Hypothalamus (tissue), 51 donors: ENCODE measurements at regions not wholly inside any gene's neighbourhood (a gene's known extent, or its start where the extent isn't known, plus 50 kb on each side); places are given as distances from the start of the nearest gene placed in this dataset.
A peak's percentile ranks its signal among the peaks of the same experiment; 100 is the strongest.
"Not testable (repeated sequence)": the region's sequence is repeated elsewhere in the genome, so short reads cannot be mapped to it uniquely, and the experiment has no call there.

Source experiments
- DNase-seq, 51 donors: peaks; one replicate each; lab custom pipeline; 2025; lab: John Stamatoyannopoulos, UW

DNA sequence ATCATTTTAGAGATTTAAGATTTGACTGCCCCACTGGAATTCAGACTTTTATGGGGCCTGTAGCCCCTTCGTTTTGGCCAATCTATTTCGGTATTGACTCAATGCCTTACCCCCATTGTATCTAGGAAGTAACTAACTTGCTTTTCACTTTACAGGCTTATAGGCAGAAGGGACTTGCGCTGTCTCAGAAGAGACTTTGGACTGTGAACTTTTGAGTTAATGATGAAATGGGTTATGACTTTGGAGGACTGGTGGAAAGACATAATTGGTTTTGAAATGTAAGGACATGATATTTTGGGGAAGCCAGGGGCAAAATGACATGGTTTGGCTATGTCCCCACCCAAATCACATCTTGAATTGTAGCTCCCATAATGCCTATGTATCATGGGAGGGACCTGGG lies 463.0 kb upstream of the KLHL1 start:
- DNase-seq = no peak

DNA sequence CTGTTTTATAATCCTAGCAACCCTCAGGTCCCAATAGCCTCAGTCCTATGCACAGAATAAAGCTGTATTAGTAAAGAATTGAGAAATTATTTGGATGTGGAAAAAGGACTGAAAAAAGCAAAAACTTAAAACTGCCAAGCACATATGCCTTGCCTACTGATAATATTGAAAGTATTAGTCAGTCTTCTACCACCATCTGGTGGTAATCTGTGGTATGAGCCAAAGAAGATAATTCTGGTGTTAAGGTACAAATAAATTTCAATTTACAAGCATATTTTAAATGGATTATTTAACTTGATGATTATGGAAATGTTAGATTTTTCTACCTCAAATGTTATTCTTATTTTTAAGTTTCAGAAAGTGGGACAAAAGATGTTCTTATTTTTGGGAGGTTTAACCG lies 460.3 kb upstream of the KLHL1 start:
- peak in 2 of 51 donors; percentile 2 to 21 for DNase-seq

- DNase-seq = no peak
Observed at GRCh38 chr13:70544706-70545105, 436.5 kb upstream of the KLHL1 start.

DNA sequence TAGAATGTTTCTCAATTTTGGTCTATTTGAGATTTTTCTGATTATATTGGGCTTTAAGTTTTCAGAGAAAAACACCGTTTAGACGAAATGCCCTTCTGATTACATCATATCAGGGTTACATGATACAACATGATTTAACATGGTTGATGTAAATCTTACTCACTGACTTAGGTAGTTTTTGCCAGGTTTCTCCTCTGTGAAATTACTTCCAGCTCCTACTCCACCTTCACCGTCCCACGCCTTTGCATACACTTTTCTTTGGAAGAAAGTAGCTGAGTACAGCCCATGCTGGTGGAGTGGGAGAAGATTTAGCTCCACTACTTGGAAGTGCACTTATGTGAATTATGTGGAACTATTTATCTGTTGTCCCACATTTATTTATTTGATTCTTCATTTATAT lies 433.2 kb upstream of the KLHL1 start:
- DNase-seq = no peak

DNA sequence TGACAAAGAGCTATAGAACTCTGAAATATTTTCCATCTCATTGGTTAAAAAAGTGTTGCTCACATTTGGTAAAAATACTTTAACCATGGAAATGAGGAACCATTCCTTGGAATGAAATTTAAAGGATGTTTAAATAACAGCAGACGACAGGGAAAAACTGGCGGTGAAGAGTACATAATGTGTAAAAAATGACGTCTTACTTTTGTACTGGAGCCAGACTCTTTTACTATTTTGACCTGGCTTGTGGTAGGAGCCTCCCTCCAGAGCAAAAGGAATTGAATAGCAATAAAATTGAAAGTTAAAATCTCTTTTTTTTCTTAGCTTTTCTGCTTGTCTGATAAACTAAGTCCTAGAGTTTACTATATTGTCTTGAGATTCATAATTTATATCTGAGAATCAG lies 426.2 kb upstream of the KLHL1 start:
- no peak for DNase-seq

DNA sequence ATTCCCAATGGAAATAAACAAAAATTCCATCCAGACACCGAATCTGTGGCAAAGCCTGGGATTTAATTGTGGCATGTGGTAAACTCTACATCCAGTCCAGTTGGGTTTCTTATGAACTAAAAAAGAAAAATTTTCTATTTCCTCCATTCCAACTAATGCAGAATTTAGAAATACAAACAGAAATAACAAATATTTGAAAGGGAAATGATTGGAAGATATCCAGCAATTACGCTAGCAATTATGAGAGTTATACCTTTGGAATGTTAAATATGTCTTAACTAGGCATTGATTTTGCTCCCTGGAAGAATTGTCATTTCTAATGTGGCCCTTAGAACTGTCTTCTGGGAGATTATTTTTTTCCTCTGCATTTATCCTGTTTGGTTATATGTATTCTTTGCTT lies 421.4 kb upstream of the KLHL1 start:
- no peak for DNase-seq

GRCh38 chr13:70527599-70527998 lies 419.3 kb upstream of the KLHL1 start:
- peak in 3 of 51 donors; percentile 0 to 7 (median 2) for DNase-seq

GRCh38 chr13:70523622-70524021 lies 415.4 kb upstream of the KLHL1 start:
- no peak for DNase-seq

GRCh38 chr13:70520275-70521036 lies 412.2 kb upstream of the KLHL1 start:
- no peak for DNase-seq

- no peak for DNase-seq
Observed at GRCh38 chr13:70518081-70518480, 409.8 kb upstream of the KLHL1 start.

- DNase-seq = no peak
Observed at GRCh38 chr13:70516226-70516625, 408.0 kb upstream of the KLHL1 start.

- not testable (repeated sequence) for DNase-seq
Observed at GRCh38 chr13:70511861-70512417, 403.7 kb upstream of the KLHL1 start.

DNA sequence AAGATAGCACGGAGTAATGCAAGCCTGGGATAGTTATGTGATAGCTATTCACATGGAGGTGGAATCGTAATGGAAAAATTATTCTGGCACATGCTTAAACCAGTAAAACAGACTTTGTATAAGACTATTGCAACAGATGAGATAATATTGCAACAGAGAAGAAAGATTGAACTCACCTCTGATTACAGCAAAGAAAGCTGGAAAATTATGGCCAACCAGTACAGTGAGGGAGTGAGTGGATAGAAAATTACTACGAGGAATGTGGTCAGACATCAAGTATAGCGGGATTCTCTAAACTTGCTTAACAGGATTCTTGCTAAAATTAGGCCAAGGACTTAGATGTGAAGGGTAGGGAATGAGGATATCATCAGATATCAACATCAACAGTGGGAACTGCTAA lies 397.6 kb upstream of the KLHL1 start:
- no peak for DNase-seq

DNA sequence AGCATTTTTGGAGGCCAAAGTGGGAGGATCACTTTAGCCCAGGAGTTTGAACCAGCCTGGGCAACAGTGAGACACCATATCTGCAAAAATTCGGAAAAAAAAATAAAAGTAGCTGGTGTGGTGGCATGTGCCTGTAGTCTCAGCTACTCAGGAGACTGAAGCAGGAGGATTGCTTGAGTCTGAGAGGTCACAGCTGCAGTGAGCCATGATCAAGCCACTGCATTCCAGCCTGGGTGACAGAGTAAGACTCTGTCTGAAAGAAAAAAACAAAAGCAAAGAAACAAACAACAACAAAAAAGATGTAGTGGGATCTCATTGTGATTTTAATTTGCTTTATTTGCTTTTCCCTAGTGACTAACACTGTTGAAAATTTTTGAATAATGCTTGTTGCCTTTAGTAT lies 394.7 kb upstream of the KLHL1 start:
- DNase-seq = no peak

DNA sequence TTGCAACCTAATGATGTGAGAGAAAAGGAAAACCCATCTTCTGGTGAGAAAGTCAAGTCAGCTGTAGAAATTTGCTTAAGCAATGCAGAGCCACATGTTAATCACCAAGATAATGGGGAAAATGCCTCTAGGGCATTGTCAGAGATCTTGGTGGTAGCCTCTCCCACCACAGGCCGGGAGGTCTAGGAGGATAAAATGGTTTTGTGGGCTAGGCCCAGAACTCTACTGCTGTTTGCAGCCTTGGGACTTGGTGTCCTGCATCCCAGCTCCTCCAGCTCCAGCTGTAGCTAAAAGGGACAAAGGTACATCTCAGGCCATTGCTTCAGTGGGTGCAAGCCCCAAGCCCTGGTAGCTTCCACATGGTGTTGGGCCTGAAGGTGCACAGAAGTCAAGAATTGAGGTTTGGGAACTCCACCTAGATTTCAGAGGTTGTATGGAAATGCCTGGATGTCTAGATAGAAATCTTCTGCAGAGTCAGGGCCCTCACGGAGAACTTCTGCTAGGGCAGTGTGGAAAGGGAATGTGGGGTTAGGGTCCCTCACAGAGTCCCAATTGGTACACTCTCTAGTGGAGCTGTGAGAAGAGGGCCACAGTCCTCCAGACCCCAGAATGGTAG lies 382.2 kb upstream of the KLHL1 start:
- no peak for DNase-seq

- DNase-seq = no peak
Observed at GRCh38 chr13:70484931-70485330, 376.7 kb upstream of the KLHL1 start.

- DNase-seq = no peak
Observed at GRCh38 chr13:70483599-70484276, 375.5 kb upstream of the KLHL1 start.

- no peak for DNase-seq
Observed at GRCh38 chr13:70473907-70474306, 365.7 kb upstream of the KLHL1 start.

GRCh38 chr13:70469077-70469476 lies 360.8 kb upstream of the KLHL1 start:
- DNase-seq = no peak

DNA sequence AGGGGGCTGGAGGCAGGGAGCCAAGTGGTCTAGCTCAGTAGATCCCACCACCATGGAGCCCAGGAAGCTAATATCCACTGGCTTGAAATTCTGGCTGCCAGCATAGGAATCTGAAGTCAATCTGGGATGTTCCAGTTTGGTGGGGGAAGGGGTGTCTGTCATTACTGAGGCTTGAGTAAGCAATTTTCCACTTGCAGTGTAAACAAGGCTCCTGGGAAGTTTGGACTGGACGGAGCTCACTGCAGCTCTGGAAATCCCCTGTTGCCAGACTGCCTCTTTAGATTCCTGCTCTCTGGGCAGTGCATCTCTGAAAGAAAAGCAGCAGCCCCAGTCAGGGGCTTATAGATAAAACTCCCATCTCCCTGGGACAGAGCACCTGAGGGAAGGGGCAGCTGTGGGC lies 349.2 kb upstream of the KLHL1 start:
- no peak for DNase-seq

GRCh38 chr13:70448820-70449219 lies 340.6 kb upstream of the KLHL1 start:
- DNase-seq = no peak
